ENCODE measurements at regions not wholly inside any gene's neighbourhood (a gene's known extent, or its start where the extent isn't known, plus 50 kb on each side); places are given as distances from the start of the nearest gene placed in this dataset.
"Not testable (repeated sequence)": the region's sequence is repeated elsewhere in the genome, so short reads cannot be mapped to it uniquely, and the experiment has no call there.

- no peak for DNase-seq
Observed at GRCh38 chr9:105116052-105116868, 128.2 kb upstream of the SLC44A1 start.

- no peak for DNase-seq
Observed at GRCh38 chr9:105117234-105117633, 127.2 kb upstream of the SLC44A1 start.

DNA sequence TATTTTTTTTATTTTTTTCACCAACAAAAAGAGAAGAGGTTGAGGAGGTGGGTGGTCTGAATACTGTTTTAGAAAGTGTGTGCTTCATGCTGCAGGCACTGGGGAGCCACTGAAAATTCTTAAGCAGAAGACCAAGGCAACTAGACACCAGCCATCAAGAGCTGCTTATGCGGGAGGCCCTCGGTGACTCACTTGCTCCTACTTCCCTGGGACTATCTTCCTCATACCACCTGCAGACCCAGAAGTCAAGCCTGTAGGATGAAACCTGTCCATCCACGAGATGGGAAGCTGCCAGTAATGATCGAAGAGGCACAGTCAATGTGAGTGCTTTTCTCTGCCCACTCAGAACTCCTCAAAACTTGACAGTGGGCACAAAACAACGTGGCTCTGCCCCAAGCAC, 125.8 kb upstream of the SLC44A1 start:
- no peak for DNase-seq

GRCh38 chr9:105119156-105119555, 125.3 kb upstream of the SLC44A1 start:
- DNase-seq, result no peak

- DNase-seq, result no peak
Observed at GRCh38 chr9:105121861-105122430, 122.5 kb upstream of the SLC44A1 start.

- not testable (repeated sequence) for DNase-seq
Observed at GRCh38 chr9:105124598-105124997, 119.9 kb upstream of the SLC44A1 start.

GRCh38 chr9:105126226-105126625, 118.2 kb upstream of the SLC44A1 start:
- no peak for DNase-seq

- DNase-seq, result no peak
Observed at GRCh38 chr9:105127863-105128220, 116.6 kb upstream of the SLC44A1 start.

- no peak for DNase-seq
Observed at GRCh38 chr9:105128908-105129600, 115.4 kb upstream of the SLC44A1 start.

- DNase-seq, result no peak
Observed at GRCh38 chr9:105129731-105130130, 114.7 kb upstream of the SLC44A1 start.

GRCh38 chr9:105131981-105132380, 112.5 kb upstream of the SLC44A1 start:
- no peak for DNase-seq

GRCh38 chr9:105132606-105133005, 111.8 kb upstream of the SLC44A1 start:
- no peak for DNase-seq

- DNase-seq, result no peak
Observed at GRCh38 chr9:105138306-105138801, 106.1 kb upstream of the SLC44A1 start.

- DNase-seq, result no peak
Observed at GRCh38 chr9:105141146-105141975, 103.1 kb upstream of the SLC44A1 start.

GRCh38 chr9:105141976-105142250, 102.5 kb upstream of the SLC44A1 start:
- DNase-seq, result no peak

GRCh38 chr9:105142406-105143135, 101.9 kb upstream of the SLC44A1 start:
- no peak for DNase-seq

- DNase-seq, result no peak
Observed at GRCh38 chr9:105143136-105143430, 101.4 kb upstream of the SLC44A1 start.

DNA sequence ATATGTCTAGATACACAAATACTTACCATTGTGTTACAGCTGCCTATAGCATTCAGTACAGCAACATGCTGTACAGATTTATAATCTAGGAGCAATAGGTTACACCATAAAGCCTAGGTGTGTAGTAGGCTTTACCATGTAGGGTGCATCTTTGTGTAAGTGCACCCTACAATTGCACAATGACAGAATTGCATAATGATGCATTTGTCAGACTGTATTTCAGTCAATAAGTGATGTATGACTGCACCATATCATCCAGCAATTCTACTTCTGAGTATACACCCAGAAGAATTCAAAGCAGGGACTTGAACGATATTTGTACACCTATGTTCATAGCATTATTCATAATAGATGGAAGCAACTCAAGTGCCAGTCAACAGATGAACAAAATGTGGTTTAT, 100.4 kb upstream of the SLC44A1 start:
- DNase-seq, result no peak

GRCh38 chr9:105144841-105145240, 99.6 kb upstream of the SLC44A1 start:
- no peak for DNase-seq

DNA sequence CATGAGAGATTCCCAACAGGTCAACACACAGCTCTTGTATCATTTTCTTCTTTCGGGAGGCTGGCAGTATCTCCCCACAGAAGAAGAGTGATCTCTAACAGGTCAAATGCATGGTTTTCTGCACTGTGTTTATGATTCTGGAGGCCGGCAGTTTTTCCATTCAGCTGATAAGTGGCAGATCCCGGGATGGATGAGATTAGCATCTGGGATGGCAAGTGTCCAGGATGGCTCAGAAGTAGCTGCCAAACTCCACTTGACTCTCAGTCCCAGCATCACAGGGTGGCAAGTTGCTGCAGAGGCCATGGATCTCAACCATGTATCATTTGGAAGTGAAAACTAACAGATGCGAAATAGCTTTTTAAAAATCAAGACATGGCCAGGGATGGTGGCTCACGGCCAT, 97.8 kb upstream of the SLC44A1 start:
- DNase-seq, result no peak

DNA sequence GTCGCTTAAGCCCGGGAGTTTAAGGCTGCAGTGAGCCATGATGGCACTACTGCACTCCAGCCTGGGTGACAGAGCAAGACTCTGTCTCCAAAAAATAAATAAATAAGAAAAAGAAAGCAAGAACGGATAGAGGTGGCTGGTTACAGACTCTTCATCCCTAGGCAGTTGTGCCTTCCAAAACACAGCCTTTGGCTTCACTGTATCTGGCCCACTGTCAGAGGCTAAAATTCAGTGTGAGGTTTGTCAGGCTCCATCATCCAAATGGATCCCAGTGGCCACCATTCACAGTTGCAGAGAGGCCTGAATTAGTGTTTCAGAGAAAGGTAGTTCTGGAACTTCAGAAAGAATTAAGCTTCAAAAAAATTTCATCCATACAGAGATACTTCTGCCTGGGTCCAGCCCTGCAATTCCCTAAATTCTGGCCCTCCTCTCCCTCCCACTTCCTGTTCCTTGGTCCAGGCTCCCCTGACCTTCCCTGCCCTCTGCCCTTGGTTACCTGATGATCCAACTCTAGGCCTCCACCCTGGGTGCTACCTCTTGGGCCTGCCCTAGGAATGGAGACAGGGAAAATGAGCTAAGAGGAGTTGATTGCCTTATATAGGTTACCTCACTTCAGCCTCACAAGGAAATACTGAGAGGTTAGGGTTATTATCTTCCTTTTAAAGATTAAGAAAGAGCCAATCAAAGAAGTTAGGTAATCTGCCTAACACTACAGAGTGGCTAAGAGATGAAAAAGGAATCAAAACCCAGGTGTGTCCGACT, 97.2 kb upstream of the SLC44A1 start:
- no peak for DNase-seq
